ENCODE measurements at regions not wholly inside any gene's neighbourhood (a gene's known extent, or its start where the extent isn't known, plus 50 kb on each side); places are given as distances from the start of the nearest gene placed in this dataset.
A peak's percentile ranks its signal among the peaks of the same experiment; 100 is the strongest.

DNA sequence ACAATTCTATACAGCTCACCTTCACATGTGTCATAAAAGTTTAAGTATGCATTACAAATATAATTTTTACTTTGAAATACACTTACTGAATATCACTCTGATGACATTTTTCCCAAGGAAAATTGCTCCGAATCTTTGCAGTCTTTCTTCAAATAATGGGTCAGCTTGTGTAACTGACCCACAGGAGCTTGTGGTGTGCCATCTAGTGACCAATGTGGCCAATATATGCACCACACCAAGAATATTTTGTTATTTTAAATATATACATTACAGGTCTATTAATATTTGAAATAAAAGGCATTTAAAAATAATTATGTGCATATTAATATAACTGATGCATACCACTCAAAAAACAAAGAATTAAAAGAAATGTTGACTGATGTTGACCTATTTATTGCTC lies 271.4 kb downstream of the TBX15 start:
- DNase-seq = peak; percentile 3

DNA sequence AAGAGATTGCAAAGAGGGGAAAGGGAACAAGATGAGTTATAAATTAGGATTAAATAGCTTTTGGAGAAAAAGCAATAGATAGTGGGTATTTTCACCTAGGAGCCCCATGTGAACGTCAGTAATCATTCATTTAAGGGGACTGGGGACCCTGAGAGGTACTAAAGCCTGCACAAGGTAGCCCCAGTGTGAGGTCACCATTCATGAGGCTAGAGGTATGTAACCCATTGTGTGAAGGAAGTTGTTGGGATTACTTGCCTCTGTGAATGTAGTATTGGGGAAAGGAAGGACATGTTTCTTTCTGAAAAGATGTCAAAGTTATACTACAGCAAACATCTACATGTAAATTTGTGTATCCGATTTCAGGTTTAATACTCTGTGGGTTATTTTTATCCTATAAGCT lies 276.8 kb downstream of the TBX15 start:
- DNase-seq = no peak

DNA sequence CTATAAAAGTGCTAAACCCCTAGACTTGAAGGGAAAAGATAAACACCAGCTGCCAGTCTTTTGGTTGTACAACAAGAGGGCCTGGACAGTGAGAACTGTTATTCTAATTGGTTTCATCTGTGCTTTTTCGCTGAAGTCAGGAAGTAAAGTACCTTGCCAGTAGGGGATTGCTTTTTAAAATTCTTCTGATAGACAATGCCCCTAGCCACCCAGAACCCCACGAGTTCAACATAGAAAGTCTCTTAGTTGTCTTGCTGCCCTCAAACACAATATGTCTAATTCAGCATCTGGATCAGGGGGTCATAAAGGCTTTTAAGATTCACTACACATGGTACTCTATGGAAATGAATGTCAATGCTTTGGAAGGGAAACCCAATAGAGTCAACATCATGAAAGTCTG lies 289.2 kb downstream of the TBX15 start:
- DNase-seq = no peak

DNA sequence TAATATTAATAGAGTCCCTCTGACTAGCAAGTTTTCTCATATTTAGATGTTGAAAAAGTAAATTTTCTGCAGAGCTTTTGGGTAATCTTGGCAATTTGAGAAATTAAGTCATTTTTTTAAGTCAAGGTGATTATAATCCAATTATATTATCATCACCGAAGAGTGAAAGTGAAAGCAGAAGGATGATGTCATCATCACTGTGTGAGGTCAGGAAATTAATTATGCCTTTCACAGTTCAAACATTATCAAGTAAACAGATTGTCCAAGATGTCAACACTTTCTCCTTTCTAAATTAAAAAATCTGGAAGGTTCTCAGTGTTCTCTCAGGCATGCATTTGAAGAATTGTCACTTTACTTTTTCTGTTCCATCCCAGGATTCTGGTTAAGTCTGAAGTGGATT lies 296.0 kb downstream of the TBX15 start:
- DNase-seq = peak; percentile 3

DNA sequence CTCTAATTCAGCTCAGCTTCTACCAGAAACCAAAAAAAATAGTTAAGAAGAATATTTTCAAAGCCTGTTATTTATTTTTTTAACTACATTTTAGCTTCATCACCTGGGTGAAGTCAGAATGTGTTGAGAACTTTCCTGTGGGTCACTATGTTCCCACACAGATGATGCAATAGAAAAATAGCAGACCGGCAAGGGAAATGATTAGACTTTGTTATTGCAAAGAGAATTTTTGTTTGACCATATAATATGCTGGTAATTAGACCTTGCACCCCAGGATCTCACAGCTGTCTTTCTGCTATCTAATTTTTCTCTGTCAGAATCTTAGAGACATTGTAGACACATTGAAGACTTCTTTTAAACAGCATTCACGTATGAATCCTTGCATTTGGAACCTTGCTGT lies 299.3 kb downstream of the TBX15 start:
- DNase-seq = no peak

DNA sequence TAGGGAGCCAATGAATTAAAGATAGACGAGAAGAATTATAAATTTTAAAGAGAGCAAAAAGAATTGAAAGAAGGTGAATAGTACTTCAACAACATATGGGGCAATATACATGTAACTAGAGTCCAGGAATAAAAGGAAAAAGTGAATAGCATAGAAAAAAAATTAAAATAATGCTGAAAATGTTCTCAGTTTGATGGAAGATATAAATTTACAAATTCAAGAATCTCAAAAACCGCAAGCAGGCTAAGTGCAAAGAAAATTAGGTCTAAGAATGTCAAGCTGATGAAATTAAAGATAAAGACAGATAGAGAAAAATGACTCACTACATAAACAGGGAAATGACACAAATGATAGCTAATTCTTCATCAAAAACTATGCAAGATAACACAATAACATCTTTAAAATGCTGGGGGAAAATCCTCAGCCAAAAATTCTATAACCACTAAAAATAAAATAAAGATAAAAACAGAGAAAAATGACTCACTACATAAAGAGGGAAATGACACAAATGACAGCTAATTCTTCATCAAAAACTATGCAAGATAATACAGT lies 326.3 kb downstream of the TBX15 start:
- no peak for DNase-seq

DNA sequence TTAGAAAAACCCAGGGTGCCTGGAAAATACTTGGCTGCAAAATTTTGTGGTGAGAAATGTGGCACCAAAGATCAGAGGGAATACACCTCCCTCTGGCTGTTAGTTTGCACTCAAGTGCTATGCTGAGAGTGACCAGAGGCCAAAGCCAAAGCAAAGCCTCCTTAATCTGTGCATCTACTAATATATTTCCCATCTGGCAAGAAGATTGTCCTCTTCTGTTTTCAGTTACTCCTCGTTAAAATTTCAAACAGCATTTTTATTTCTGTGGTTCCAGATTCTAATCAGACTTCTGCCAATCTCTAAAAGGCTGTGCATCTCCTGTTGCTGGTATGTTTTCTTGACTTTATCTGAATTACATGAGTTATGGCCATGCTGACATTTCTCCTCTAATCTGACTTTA lies 327.4 kb downstream of the TBX15 start:
- DNase-seq = no peak

DNA sequence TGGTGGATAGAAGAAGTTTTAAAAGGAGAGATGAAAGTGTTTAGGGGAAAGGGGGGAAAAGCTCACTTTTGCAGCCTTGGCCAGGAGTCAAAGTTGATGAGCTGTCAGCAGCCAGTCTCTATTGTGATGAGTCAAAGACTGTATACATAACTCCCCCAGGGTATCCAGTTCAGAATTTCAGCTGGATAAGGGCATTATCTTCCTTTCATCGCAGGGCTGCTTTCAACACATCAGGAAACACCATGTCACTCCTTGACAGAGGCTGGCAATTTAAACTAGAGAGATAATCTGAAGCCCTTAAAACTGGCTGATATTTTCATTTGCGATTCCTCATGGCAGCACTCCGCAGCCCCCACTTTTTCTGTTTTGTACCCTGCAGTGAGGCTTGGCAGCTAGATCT lies 328.5 kb downstream of the TBX15 start:
- no peak for DNase-seq

DNA sequence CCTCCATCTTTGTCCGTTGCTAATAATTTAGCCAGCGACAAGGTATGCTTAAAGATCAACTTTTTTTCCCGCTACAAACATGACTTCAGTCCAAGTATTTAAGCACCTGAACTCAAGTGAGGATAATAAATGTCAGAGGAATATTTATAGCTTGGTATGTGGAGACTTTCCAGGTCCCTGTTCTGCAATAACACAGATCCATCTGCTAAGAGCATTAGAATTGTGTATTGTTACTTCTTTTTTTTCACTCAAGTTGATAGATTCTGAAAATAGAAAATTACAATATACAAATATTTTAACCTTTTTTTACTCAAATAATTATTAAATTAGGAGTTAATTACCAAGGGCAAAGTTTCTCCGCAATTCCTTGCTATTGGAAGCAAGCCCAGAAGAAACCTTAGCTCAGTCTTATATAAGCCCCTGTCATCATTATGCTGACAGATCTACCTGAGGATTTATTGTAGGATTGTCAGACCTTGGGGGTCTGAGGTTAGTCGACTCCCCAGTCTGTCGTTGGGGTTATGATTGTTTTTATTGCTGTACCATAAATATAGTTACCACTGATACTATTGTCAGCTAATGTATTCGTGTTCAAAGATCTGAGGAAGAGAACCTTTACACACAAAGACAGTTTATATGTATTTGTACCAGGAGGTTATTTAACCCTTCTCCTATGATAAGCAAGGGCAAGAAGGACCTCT lies 337.9 kb downstream of the TBX15 start:
- no peak for DNase-seq

DNA sequence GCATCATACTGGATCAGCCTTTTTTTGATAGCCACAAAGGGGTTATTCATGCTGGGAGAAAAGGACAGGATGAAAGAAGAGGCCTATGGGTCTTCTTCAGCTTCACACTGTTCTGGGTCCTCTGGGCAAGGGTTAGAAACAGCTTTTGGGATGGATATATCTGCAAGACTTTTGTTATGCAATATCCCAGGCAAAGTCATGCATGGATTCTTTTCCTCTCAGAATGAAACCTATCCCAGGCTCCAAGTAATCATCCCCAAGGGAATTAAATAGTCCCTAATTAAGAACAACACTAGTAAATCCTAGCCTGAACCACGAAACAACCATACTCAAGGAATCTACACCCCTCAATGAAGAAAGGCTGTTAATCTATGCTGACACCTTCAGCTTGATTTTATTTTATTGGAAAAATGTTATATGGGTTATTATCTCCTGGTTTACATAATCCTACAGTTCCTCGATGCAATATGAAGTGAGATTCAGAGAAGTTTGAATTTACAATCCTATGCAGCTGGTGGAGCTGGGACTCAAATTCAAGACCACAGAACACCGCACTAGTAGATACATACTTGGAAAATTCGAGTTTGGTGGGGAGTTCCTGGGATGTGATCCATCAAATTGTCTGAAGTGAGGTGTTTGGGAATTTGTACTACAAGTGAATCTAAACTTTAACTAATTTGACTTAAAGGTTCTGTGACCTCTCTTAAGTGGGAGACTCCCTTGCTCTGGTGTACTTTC lies 338.6 kb downstream of the TBX15 start:
- no peak for DNase-seq

DNA sequence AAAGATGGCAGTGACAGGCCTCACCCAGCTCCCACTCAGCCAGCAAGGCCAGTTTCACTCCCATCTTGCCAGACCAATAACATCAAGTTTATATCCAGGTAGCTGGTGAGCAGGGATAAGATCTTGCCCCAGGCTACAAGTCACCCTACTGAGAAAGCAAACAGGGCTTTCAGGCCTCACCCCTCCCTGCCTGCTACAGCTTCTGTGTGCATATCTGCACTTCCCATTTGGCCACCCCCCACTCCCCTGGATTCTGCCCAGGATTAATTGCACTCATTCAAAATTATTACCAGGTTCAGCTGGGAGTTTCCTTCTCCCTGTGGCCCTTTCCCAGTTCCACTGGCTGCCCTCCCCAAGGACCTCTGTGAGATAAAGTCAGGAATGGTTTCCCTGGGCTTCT lies 352.1 kb downstream of the TBX15 start:
- DNase-seq = no peak

DNA sequence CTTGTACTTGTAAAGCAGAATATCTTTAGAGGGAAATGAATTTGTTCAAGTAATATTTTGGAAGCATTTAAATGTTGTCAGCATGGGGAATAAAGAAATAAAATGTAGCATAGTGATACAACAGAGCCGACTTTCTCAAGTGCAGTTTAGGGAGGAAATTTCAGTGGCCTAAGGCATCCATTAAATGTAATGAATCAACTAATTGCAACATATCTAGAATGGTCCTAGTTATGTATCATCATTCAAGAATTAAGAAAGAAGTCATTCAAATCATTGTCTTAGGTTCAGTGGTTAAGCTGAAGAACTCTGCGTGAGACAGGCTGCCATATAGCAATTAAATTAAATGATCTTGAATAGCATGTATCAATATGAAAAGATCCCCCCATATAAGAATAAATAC lies 360.7 kb downstream of the TBX15 start:
- no peak for DNase-seq

DNA sequence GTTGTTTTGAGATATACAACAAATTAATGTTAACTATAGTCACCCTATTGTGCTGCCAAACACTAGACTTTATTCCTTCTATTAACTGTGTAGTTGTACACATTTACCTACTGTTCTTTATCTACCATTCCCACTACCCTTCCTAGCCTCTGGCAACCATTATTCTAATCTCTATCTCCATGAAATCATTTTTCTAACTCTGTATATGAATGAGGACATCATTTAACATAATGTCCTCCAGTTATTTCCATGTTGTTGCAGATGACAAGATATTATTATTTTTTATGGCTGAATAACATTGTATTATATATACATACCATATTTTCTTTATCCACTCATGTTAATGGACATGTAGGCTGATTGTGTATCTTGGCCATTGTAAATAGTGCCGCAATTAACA lies 366.3 kb downstream of the TBX15 start:
- no peak for DNase-seq

DNA sequence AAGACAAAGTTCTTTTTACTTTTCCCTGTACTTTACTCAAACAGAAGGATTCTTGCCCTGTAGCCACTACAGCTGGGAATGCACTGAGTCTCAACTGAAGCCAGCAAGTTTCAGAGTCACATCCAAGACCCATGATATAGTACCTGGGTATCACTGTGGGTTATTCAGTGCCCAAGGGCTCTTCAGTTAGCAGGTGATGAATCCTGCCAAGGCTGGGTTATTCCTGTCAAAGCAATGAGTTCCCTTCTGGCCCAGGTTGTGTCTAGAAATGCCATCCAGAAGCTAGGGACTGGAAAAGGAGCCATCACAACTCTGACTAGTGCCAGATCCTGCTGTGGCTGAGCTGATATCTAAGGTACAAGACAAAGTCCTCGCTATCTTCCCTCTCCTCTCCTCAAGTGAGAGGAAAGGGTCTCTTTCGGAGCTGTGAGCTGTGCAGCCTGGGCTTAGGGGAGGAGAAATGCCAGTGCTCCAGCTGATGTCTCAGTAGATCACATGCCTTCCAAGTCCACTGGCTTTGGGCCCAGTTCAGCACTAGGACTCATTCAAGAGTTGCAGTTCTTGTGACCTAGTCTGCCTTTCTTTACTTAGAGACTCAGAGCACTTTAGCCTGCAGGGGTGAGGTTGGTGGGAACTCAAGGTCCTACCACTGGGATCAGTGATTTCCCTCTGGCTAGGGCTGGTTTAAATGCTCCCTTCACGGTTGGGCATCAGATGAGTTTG lies 369.4 kb downstream of the TBX15 start:
- DNase-seq = no peak

DNA sequence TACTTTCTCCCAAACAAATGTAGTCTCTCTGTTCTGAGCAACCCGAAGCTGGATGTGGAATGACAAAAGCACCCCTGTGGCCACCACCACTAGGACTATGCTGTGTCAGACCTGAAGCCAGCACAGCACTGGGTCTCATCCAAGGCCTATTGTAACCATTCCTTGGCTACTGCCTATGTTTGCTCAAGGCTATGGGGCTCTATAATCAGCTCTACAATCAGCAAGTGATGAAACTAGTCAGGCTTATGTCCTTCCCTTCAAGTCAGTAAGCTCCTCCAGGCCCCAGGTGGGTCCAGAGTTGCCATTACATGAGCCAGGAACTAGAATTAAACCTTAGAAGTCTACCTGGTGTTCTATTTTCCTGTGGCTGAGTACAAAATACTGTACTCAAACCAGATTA lies 370.2 kb downstream of the TBX15 start:
- DNase-seq = no peak

DNA sequence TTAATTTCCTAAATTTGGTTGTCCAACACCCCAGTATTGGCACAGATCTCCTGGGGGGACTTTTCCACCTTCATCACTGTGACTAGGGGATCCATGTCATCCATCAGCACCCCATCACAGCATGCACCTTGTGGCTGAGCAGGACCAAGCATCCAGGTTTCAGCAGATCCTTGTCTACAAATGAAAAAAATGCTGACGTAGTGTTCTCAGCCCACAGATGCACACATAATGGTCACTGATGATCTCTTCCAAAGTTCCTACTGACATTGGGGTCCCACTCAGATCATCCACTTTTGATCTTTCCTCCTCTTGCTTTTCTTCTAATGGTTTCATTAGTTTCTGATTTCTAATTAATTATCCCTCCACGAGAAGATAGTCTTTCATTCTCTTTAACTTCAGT lies 373.1 kb downstream of the TBX15 start:
- no peak for DNase-seq

DNA sequence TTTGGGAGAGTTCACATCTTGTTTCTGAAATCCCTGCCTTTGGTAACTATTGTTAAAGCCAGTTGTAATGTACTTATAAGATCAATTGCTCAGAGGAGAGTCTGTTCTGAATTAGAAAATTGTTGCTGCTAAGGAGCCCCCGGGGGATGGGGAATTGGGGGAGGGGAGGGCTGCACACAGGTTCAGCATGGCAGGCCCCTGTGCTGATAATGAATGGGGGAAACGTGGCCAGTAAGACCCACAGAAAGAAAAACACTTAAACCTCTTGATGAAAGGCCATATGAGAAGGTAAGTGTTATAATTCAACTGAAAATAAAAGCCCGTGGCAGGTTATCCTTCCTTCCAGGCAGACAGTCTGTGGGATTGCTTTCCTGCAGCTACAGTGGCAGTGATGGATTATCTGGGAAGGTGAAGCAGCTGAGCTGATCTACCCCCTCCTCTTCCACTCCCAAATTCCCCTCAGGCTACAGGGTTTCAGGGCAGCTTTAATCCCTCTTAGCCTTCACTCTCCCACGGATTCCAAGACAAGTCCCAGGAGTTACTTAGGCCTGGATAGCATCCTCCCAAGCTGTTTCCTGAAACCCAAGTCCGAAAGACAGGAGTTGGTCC lies 398.8 kb downstream of the TBX15 start:
- no peak for DNase-seq

DNA sequence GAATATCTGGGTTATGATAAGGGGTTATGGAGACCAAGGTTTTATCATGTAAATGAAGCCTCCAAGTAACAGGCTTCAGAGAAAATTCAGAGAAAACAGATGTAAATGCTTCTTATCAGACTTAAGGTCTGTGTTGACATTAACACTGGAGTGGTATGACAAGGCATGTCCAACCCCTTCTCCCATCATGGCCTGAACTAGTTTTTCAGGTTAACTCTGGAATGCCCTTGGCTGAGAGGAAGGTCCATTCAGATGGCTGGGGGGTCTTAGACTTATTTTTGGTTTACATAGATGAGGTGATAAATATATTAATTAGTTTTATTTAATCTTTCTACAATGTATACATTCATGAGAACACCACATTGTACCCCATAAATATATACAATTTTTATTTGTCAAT lies 399.6 kb downstream of the TBX15 start:
- peak; percentile 25 for DNase-seq

DNA sequence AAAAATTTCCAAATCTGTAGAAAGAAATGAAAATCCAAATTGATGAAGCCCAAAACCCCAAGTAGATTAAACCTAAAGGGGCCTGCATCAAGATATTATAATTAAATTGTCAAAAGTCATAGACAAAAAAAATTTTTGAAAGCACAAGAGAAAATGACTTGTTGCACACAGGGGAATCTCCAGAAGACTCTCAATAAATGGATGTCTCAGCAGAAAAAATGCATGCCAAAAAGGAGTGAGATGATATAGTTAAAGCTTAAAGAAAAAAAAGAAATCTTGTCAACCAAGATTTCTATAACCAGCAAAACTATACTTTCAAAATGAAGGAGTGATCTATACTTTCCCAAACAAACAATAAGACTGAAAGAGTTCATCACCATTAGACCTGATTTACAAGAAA lies 393.2 kb upstream of the SPAG17 start:
- no peak for DNase-seq

DNA sequence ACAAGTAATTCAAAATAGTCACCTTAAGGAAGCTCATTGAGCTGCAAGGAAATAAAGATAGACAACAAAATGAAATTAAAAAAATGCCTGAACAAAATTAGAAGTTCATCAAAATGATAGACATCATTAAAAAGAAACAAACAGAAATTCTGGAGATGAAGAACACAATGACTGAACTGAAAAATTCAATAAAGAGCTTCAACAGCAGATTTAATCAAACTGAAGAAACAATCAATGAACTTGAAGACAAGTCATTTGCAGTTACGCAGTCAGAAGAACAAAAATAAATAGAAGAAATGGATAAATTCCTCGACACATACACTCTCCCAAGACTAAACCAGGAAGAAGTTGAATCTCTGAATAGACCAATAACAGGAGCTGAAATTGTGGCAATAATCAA lies 390.0 kb upstream of the SPAG17 start:
- DNase-seq = no peak

DNA sequence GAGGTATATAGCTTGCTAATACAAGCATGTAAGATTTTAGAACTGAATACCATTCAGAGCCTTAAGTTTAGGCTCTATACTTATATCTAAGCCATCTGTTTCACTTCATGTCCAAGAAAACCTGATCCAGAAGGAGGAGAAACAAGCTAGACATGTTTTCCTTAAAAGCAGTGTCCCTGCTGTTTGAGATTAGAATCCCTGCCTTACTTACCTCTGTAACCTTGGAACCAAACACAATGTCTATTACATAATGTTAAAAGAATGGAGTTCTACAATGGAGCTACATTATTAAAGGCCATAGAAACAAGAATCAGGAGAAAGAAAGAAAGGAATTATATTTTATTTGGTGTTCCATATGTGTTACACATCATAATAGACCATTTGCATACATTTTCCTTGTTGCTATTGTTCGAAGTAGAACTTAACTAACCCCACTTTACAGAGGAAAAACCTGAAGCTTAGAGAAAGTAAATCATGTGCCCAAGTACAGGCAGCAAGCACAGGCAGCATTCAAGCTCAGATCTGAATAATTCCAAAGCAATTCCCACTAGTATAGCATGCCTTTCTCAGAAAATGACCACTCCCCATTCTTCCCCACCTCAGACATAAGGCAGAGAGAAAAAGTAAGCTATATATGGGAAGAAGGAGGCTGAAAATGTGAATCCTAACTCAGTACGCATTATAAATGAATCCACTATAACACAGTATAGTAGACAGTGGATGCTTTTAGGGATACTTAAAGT lies 380.1 kb upstream of the SPAG17 start:
- no peak for DNase-seq

Measured in DMS53 (cell line).